MG63 (cell line): ENCODE measurements at regions not wholly inside any gene's neighbourhood (a gene's known extent, or its start where the extent isn't known, plus 50 kb on each side); places are given as distances from the start of the nearest gene placed in this dataset.
A peak's percentile ranks its signal among the peaks of the same experiment; 100 is the strongest.

Source experiments
- DNase-seq: peaks from one replicate; pipeline ENCODE4 v3.0.0-alpha.2; 2020
- H3K27me3 ChIP-seq: fragments of 250-450 bp; sonication (Bioruptor Pico); 2 replicates; pipeline ENCODE4 v1.5.1; 2020; ENCODE audit warnings: mild to moderate bottlenecking, moderate library complexity
- H3K36me3 ChIP-seq: fragments of 250-450 bp; sonication (Bioruptor Pico); 2 replicates; pipeline ENCODE4 v1.5.1; 2020; ENCODE audit warnings: mild to moderate bottlenecking, moderate library complexity
- H3K4me3 ChIP-seq: fragments of 250-450 bp; sonication (Bioruptor Pico); 2 replicates; pipeline ENCODE4 v1.5.1; 2020; ENCODE audit warnings: mild to moderate bottlenecking, moderate library complexity
- H3K9me3 ChIP-seq: fragments of 250-450 bp; sonication (Bioruptor Pico); 2 replicates; pipeline ENCODE4 v1.5.1; 2020; ENCODE audit warnings: mild to moderate bottlenecking, moderate library complexity

DNA sequence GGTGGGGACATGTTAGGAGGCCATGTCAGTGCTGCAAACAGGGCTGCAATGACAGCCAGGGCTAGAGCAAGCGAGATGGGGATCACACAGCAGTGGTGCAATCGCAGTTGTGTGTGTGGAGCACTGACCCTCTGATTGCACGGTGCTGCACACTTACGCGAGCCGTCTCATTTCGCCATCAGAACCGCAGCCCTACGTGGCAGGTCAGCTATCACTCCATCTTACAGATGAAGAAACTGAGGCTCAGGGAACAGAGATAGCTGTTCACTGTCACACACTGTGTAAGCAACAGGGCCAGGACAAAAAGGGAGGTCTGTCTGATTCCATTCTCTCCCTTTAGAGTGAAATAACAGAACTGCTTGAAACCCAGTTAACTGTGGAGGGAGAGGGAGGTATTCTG, 104.8 kb upstream of the SLC45A1 start:
- Histone ChIP-seq H3K9me3 (no peaks in the 10 kb centered on the region), H3K4me3 (no peak overlapping the region), H3K27me3 (no peaks in the 10 kb centered on the region), H3K36me3 (no peaks in the 10 kb centered on the region)
- DNase-seq, result no peak

DNA sequence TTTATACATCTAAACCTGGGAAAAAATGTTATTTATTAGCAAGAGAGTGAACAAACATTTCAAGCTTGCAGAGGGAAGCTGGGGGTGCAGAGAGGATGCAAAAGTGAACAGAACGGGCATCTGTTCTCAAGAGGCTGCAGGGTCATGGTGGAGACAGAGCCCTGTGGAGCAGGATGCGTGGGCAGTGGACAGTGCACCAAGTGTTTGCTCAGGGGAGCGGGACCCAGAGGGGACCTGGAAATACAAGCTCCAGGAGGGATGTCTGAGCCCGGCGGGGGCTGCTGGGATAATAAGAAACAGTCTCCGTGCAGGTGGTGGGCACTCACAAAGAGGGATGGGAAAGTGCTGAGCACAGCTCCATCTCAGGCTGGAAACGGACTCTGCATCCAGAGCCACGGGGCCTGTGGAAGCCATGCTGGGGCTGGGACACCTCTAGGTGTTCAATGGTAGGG, 105.3 kb upstream of the SLC45A1 start:
- Histone ChIP-seq H3K36me3 (no peaks in the 10 kb centered on the region), H3K4me3 (no peak overlapping the region), H3K27me3 (no peaks in the 10 kb centered on the region), H3K9me3 (no peaks in the 10 kb centered on the region)
- DNase-seq, result no peak

DNA sequence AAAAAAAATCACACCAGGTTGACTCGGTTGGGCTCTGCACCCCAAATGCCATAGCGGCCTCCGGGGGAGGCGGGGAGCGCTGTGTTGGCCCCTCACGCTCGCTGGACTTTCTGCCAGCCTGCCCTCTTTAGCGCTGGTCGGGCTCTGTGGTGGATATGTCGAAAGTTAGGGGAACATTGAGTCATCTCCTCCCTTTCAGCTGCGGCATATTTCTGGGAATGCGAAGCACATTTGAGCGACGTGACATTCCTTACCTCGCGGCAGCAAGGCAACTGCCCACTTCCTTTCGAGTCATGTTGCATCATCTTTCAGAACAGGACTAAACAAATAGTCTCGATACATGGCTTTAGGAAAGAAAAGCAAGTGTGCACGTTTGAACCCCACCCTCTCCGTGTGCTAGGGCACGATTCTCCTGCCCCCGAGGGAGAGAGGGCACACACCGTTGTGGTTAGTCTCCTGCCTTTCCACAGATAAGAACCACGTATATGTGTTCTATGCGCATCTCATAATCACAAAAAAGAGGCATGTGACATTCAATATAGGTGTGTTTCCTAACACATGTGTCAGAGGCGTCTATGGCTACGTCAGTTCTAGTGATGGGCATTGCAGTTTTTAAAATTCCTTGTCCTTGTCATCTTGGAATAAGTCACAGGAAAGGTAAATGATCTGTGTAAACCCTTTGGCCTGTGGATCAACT, 105.9 kb upstream of the SLC45A1 start:
- no peaks in the 10 kb centered on the region for H3K9me3 ChIP-seq
- no peaks in the 10 kb centered on the region for H3K27me3 ChIP-seq
- H3K36me3 ChIP-seq, result no peaks in the 10 kb centered on the region
- no peak overlapping the region for H3K4me3 ChIP-seq
- DNase-seq, result peak; percentile 92

DNA sequence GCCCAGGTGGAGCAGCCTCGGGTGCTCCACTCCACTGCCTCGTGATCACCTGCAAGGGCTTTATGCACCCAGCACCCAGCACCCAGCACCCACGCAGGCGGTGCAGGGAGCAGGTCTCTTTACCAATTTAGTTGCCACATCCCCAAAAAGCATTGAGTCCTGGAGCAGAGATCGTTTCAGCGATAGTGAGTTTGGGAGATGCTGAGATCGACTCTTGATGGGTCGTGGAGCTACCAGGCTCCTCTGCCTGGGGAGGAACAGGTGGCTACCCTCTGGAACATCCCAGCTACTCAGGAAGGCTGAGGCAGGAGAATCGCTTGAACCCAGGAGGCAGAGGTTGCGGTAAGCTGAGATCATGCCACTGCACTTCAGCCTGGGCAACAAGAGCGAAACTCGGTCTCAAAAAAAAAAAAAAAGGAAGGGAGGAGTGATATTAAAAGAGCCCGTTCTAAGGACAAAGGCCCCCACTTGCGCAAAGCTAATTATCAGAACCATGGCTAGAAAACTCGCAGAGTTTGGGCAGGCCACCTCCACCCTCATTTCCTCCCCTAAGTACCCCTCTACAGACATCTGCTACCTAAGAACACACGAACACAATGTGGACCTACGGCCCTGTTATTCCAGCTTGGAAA, 106.5 kb upstream of the SLC45A1 start:
- H3K27me3 ChIP-seq, result no peaks in the 10 kb centered on the region
- no peak for DNase-seq
- H3K9me3 ChIP-seq, result no peaks in the 10 kb centered on the region
- H3K36me3 ChIP-seq, result no peaks in the 10 kb centered on the region
- no peak overlapping the region for H3K4me3 ChIP-seq

DNA sequence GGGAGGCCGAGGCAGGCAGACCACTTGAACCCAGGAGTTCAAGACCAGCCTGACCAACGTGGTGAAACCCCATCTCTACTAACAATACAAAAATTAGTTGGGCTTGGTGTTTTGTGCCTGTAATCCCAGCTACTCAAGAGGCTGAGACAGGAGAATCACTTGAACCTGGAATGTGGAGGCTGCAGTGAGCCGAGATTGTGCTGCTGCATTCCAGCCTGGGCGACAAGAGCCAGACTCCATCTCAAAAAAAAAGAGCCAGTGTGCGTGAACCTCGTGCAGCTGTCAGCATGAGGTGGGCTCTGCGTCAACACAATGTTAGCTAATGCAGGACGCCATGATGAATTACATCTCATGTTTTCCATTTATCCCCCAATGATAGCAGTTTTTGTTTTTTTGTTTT, 110.7 kb upstream of the SLC45A1 start:
- Histone ChIP-seq H3K36me3 (no peaks in the 10 kb centered on the region), H3K4me3 (no peak overlapping the region), H3K27me3 (no peaks in the 10 kb centered on the region), H3K9me3 (no peaks in the 10 kb centered on the region)
- no peak for DNase-seq

DNA sequence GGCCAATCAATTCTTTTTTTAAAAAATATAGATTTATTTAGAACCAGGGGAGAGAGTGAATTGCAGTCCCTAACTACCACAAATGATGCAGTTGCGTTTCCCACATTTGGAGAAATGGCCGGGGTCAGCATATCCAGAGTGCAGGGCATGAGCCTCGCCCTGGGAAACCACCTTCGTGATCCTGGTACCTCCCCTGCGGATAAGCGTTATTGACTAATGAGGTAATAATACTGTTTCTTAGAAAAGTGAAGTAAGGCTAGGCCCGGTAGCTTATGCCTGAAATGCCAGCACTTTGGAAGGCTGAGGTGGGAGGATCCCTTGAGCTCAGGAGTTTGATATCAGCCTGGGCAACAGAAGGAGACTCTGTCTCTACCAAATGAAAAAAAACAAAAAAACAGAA, 111.5 kb upstream of the SLC45A1 start:
- Histone ChIP-seq H3K27me3 (no peaks in the 10 kb centered on the region), H3K9me3 (no peaks in the 10 kb centered on the region), H3K4me3 (no peak overlapping the region), H3K36me3 (no peaks in the 10 kb centered on the region)
- DNase-seq, result no peak

DNA sequence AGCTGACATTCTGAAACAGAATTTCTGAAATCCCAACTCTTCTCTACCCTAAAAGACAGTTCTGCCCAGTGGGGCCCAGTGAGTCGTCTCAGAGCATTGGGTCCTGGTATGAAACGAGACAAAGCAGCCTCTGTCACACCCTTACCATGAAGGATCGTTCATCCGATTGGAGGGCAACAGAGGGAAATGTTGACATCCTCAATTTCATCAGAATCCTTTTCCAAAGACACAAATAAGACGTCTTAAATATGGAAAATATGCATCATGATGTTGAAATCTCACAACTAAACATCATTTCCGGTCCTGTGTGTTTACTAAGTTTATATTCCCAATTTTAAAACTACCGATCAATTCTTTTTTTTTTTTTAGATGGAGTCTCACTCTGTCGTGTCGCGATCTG, 112.1 kb upstream of the SLC45A1 start:
- no peak overlapping the region for H3K4me3 ChIP-seq
- no peaks in the 10 kb centered on the region for H3K36me3 ChIP-seq
- H3K9me3 ChIP-seq, result no peaks in the 10 kb centered on the region
- no peaks in the 10 kb centered on the region for H3K27me3 ChIP-seq
- no peak for DNase-seq

DNA sequence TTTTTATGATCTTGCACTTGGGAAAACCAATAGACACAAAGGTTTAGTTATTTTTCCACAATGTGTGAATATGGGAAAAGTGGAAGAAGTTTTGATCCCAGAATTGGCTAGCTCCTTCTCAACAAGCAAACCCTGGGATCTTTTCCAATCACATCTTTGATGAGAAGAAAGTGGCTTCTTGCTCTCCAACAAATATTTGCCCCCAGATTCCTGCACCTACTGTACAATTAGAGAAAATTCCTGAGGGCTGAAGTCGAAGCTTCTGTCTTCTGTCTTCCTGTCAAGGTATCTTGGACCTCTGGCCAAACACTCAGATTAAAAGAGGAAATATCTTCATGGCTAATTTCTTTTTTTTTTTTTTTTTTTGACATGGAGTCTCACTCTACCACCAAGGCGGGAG, 113.1 kb upstream of the SLC45A1 start:
- no peaks in the 10 kb centered on the region for H3K9me3 ChIP-seq
- no peak for DNase-seq
- H3K4me3 ChIP-seq, result no peak overlapping the region
- no peaks in the 10 kb centered on the region for H3K27me3 ChIP-seq
- no peaks in the 10 kb centered on the region for H3K36me3 ChIP-seq

DNA sequence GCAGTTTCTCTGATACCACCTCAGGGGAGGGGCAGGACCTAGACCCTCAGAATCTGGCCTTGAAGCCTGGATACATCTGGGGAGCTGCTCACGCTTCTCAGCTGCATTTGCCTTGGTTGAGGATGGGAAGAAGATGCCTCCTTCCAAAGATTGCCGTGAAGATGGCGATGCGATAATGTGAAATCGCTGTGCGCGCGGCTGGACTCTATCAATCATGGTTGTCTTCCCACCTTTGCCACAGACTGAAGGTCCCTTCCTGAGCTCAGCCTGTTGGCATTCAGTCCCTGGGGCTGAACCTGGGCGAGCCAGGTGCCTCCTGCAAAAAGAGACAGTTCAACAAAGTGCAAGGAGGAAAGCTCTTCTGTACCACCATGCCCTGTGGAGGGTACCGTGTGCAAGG, 114.4 kb upstream of the SLC45A1 start:
- H3K36me3 ChIP-seq, result no peaks in the 10 kb centered on the region

DNA sequence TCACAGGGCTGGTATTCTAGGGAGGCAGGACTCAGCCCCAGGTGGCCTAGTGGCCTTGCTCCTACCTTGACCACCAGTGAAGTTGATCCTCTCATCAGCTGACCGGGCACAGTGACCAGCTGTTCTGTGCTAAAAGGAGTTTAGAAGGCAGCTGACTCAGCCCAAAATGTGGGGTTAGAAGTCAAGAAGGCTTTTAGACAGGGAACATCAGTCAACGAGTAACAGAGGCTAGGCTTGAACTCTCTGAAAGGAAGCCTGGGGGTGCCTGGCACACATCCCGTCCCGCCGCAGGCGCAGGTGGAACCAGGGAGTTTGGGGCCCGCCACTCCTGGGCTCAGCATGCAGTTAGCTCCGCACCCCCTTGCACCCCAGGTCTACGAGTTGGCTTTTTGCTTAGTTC, 114.9 kb upstream of the SLC45A1 start:
- DNase-seq, result no peak
- H3K4me3 ChIP-seq, result no peak overlapping the region
- H3K9me3 ChIP-seq, result no peaks in the 10 kb centered on the region
- H3K36me3 ChIP-seq, result no peaks in the 10 kb centered on the region
- H3K27me3 ChIP-seq, result no peaks in the 10 kb centered on the region

More for the DNA sequence above, 114.4 kb upstream of the SLC45A1 start:
- Histone ChIP-seq H3K27me3 (no peaks in the 10 kb centered on the region), H3K9me3 (no peaks in the 10 kb centered on the region), H3K4me3 (no peak overlapping the region)
- no peak for DNase-seq

DNA sequence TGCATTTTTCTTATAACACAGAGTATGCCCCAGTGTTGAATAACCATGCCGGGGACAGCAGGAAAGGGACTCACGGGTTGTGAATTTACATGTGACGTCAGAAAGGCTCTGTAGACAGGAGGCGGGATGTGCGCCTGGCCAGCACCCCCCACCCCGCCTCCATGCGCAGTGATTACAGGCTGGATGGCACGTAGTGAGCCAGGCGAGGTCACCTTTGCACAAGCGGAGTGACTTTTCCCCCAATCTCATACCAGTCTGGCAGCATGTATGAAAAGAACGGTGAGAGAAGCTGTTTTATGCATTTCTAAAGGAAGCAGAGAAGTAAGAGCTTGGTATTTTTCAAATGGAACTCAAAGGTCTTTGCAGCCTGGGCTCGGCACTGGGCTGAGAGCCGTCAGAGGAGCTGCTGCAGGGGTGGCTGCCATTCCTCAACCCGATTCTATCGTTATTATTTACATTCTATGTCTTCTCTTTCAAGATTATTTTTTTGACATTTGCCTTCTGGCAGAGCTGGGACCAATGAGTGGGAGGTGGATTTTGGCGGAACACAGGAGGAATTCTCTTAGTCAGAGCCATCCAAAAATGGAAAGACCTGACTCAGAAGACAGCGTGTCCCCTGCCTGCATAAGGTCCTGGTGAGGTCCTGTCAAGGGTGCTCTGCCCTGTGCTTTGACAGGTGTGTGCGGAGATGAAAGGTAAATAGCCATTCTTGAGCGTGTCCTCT, 115.6 kb upstream of the SLC45A1 start:
- H3K4me3 ChIP-seq, result no peak overlapping the region
- H3K27me3 ChIP-seq, result no peaks in the 10 kb centered on the region
- DNase-seq, result peak; percentile 72
- H3K9me3 ChIP-seq, result no peaks in the 10 kb centered on the region
- no peaks in the 10 kb centered on the region for H3K36me3 ChIP-seq

DNA sequence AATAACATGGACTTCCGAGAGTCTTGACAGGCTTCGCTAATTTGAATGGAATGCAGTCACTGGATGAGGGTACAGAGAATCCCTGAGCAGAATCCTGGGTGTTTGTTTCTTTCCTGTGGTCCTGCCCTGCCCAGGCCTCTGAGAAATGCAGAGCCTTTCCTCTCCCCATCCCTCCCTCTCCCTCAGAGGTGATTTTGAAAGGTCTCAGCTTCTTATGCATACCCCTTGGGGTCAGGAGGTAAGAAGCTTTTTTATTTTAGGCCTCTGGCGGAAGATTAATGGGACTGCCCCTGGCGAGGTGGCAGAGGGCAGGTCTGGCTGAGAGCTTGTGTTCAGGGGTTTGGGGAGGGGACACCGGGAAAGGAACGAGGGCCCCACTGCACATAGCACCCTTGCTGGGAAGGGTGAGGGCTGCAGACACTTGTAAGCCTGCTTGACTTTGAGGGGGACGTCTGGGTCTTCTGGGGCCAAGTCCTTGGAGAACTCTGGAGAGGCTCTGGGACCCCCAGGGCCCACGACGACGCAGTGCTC, 116.5 kb upstream of the SLC45A1 start:
- Histone ChIP-seq H3K27me3 (no peaks in the 10 kb centered on the region), H3K4me3 (no peak overlapping the region), H3K9me3 (no peaks in the 10 kb centered on the region), H3K36me3 (no peaks in the 10 kb centered on the region)
- DNase-seq, result no peak

DNA sequence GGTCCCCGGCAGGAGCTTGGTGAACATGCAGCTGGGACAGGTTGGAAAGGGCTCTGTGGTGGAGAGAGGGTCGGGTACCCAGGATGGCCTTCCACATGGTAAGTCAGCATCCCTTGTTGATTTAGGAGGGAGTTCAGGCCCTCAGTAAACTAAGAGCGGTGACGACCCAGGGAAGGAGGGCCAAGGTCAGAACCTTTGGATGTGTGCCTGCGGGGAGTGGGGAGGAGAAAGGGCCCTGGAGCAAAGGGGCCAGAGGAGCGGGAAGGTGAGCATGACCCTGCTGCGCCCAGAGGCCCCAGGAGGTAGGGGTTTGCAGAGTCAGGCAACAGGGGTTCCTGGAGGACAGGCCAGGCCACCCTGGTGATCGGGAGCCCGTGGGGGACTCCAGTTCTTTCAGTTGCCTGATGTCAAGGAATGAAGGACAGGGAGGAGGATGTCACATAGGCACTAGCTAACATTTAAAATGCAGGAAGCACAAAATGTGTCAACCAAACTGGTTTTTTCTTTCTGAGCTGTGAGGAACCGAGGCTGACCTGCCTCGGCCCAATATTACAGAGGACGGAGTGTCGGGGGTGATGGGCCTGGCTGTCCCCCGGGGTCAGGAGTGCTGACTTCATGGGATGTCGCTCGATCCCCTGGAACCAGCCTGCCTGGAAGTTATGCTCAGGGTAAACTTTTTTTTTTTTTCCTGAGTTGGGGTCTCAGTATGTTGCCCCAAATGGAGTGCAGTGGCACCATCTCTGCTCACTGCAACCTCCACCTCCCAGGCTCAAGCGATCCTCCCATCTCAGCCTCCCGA, 117.4 kb upstream of the SLC45A1 start:
- no peak for DNase-seq
- Histone ChIP-seq H3K9me3 (no peaks in the 10 kb centered on the region), H3K4me3 (no peak overlapping the region), H3K27me3 (no peaks in the 10 kb centered on the region), H3K36me3 (no peaks in the 10 kb centered on the region)

DNA sequence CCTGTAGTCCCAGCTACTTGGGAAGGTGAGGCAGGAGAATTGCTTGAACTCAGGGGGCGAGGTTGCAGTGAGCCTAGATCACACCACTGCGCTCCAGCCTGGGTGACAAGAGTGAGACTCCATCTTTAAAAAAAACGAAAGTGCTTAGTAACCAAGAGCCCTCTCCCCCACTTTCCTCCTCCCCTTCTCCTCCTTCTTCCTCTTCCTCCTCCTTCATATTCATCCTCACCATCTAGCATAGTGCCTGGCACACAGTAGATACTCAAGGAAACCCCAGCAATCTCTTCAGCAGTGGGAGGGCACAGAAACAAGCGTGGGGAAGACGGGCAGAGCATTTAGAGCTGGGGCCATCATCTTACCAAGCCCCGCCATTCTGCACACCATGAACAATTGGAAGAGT, 119.4 kb upstream of the SLC45A1 start:
- DNase-seq, result no peak
- no peaks in the 10 kb centered on the region for H3K27me3 ChIP-seq
- H3K9me3 ChIP-seq, result no peaks in the 10 kb centered on the region
- H3K36me3 ChIP-seq, result no peaks in the 10 kb centered on the region
- no peak overlapping the region for H3K4me3 ChIP-seq

DNA sequence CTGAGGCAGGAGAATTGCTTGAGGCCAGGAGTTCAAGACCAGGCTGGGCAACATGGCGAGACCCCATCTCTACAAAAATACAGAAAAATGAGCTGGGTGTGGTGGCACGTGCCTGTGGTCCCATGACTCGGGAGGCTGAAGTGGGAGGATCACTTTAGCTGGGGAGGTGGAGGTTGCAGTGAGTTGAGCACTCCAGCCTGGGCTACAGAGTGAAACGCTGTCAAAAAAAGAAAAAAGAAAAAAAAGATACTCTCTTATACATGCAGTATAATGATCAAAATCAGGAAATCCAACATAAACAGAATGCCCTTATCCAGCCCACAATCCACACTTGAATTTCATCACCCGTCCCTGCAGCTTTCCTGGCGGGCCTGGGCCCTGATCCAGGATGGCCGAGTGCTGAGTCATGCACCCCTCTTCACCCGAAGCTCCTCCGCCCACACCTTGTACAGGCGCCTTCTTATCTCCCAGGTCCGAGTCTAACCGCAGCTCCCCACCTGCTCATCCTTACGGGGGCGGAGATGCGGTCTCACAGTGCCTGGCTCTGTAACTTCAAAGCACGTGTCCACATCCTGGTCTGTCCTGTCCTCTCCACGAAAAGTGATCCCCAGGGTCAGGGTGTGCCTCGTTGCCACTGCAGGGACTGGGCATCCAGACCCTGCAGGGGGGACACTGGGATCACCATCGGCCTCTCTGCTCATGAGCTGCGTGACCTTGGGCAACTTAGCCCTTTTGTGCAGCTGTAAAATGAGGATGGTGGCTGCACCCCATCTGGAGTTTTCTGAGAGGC, 120.2 kb upstream of the SLC45A1 start:
- no peaks in the 10 kb centered on the region for H3K9me3 ChIP-seq
- H3K4me3 ChIP-seq, result no peak overlapping the region
- no peaks in the 10 kb centered on the region for H3K36me3 ChIP-seq
- no peaks in the 10 kb centered on the region for H3K27me3 ChIP-seq
- peak; percentile 95 for DNase-seq

DNA sequence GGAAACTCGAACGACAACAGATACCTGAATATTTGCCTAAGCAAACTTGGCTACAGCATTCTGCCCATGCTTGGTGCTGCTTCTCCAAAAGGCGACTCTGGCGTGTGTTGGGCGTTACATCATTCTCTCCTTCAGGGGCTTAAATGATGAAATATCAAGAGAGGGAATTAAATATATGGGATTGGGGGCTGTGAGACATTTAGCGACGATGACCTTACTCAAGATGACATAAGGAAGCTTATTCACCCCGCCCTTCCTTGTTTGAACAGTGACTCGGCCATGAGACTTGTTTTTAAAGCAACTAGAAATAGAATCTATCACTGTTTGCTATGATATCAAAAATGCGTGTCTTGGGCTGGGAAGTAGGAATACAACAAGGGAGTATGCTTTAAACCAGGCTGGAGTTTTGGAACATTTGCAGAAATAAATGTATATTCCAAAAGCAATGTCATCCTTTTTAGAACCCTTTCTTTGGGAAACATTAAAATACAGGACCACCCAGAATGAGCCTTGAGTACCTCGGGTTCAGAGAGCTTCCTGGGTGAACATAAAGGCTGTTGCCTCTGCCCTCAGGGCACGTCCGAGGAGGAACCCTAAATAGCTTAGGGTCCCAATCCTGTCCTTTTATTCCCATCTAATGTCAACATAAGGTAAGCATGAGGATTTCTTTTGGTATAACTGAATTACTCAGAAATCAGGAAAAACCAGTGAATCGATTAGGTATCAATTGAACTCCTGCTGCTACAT, 123.3 kb upstream of the SLC45A1 start:
- no peaks in the 10 kb centered on the region for H3K27me3 ChIP-seq
- H3K9me3 ChIP-seq, result no peaks in the 10 kb centered on the region
- peak; percentile 41 for DNase-seq
- no peaks in the 10 kb centered on the region for H3K36me3 ChIP-seq
- no peak overlapping the region for H3K4me3 ChIP-seq
